PC-9 (cell line): ENCODE measurements at regions not wholly inside any gene's neighbourhood (a gene's known extent, or its start where the extent isn't known, plus 50 kb on each side); places are given as distances from the start of the nearest gene placed in this dataset.

Source experiments
- CTCF ChIP-seq: fragments of 200-600 bp; sonication (generic); conservative IDR thresholded peaks from 2 replicates; pipeline ENCODE4 v1.6.1; 2017; ENCODE audit warnings: mixed run types, antibody characterized with exemption, mild to moderate bottlenecking, moderate library complexity
- EZH2 ChIP-seq: fragments of 200-600 bp; sonication (generic); IDR thresholded peaks from 2 replicates; pipeline ENCODE4 v1.8.0; 2017; ENCODE audit warnings: antibody characterized with exemption, low read depth

DNA sequence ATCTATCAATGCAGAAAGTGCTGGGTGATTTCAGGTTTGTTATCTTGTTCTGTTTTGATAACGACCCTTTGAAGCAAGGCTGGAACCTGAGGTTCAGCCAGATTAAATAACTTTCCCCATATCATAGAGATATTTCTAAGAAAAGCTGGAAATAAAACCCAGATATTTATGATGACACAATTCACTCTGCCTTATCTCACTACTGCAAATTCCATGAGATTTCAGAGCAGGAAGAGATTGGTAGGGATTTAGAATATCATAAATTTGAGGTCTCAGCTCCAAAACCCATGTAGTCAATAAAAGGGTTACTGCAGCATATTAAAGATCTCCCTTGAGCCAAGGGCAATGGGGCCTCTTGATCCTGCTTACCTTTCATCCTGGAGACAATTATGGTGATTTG, 692.5 kb upstream of the IGFBP3 start:
- TF ChIP-seq CTCF (no peak), EZH2 (no peak)
